Trophoblast cell (in vitro differentiated cells and primary cell): ENCODE measurements at regions not wholly inside any gene's neighbourhood (a gene's known extent, or its start where the extent isn't known, plus 50 kb on each side); places are given as distances from the start of the nearest gene placed in this dataset.

Experiments
- DNase-seq, 2 donors: peaks; one replicate each; pipeline ENCODE4 v3.0.0-alpha.2; 2016
- H2AFZ ChIP-seq: 2 replicates; pipeline ENCODE4 v1.6.1; 2013; ENCODE audit warnings: low read length, moderate library complexity, mild to moderate bottlenecking; ENCODE audit not compliant: insufficient read depth, poor library complexity
- H2AK5ac ChIP-seq: 2 replicates; pipeline ENCODE4 v1.6.1; 2013; ENCODE audit warnings: mild to moderate bottlenecking, low read length
- H2BK120ac ChIP-seq: 2 replicates; pipeline ENCODE4 v1.6.1; 2013; ENCODE audit warnings: low read length, mild to moderate bottlenecking, moderate library complexity; ENCODE audit not compliant: insufficient read depth, poor library complexity
- H2BK12ac ChIP-seq: 2 replicates; pipeline ENCODE4 v1.6.1; 2013; ENCODE audit warnings: mild to moderate bottlenecking, low read length, moderate library complexity
- H2BK5ac ChIP-seq: 2 replicates; pipeline ENCODE4 v1.6.1; 2013; ENCODE audit warnings: low read length, low read depth, moderate library complexity, mild to moderate bottlenecking; ENCODE audit not compliant: poor library complexity
- H3K14ac ChIP-seq: 2 replicates; pipeline ENCODE4 v1.6.1; 2013; ENCODE audit warnings: mild to moderate bottlenecking, low read length
- H3K18ac ChIP-seq: 2 replicates; pipeline ENCODE4 v1.6.1; 2013; ENCODE audit warnings: mild to moderate bottlenecking, low read length
- H3K23ac ChIP-seq: 2 replicates; pipeline ENCODE4 v1.6.1; 2013; ENCODE audit warnings: low read length
- H3K27ac ChIP-seq: 2 replicates; pipeline ENCODE4 v1.5.1; 2013; ENCODE audit warnings: low read depth, mild to moderate bottlenecking, inconsistent platforms, low read length, moderate library complexity
- H3K27me3 ChIP-seq: 2 replicates; pipeline ENCODE4 v1.6.1; 2013; ENCODE audit warnings: inconsistent platforms, mild to moderate bottlenecking, low read length, moderate library complexity; ENCODE audit not compliant: insufficient read depth
- H3K36me3 ChIP-seq, 2 experiments: 1 replicate in 1 of 2; 2 replicates in 1 of 2; pipeline ENCODE4 v1.6.1; 2013; ENCODE audit warnings: low read length in 2 of 2, mild to moderate bottlenecking in 2 of 2, moderate library complexity in 1 of 2; ENCODE audit not compliant: insufficient read depth in 2 of 2, control insufficient read depth in 1 of 2
- H3K4ac ChIP-seq: 2 replicates; pipeline ENCODE4 v1.6.1; 2013; ENCODE audit warnings: low read depth, mild to moderate bottlenecking, low read length, moderate library complexity
- H3K4me1 ChIP-seq, 2 experiments: 1 replicate in 1 of 2; 2 replicates in 1 of 2; pipeline ENCODE4 v1.6.1; 2013; ENCODE audit warnings: low read length in 2 of 2, mild to moderate bottlenecking in 2 of 2, moderate library complexity in 1 of 2; ENCODE audit not compliant: insufficient read depth in 2 of 2, control insufficient read depth in 1 of 2
- H3K4me2 ChIP-seq: 2 replicates; pipeline ENCODE4 v1.6.1; 2013; ENCODE audit warnings: inconsistent platforms, mild to moderate bottlenecking, low read length, moderate library complexity
- H3K4me3 ChIP-seq: 2 replicates; pipeline ENCODE4 v1.5.1; 2013; ENCODE audit warnings: mild to moderate bottlenecking, low read depth, low read length, inconsistent platforms
- H3K79me1 ChIP-seq: one replicate; pipeline ENCODE4 v1.6.1; 2013; ENCODE audit warnings: low read length
- H3K79me2 ChIP-seq: 2 replicates; pipeline ENCODE4 v1.6.1; 2013; ENCODE audit warnings: low read length, mild to moderate bottlenecking; ENCODE audit not compliant: control insufficient read depth, insufficient read depth, poor library complexity
- H3K9ac ChIP-seq: 2 replicates; pipeline ENCODE4 v1.6.1; 2013; ENCODE audit warnings: mild to moderate bottlenecking, low read length
- H3K9me3 ChIP-seq: 2 replicates; pipeline ENCODE4 v1.6.1; 2013; ENCODE audit warnings: low read depth, mild to moderate bottlenecking, control low read depth, inconsistent platforms, low read length; ENCODE audit not compliant: insufficient read depth
- H4K12ac ChIP-seq: 2 replicates; pipeline ENCODE4 v1.6.1; 2013; ENCODE audit warnings: low read depth, mild to moderate bottlenecking, low read length, moderate library complexity
- H4K8ac ChIP-seq: 2 replicates; pipeline ENCODE4 v1.6.1; 2013; ENCODE audit warnings: low read depth, mild to moderate bottlenecking, low read length, moderate library complexity
- H4K91ac ChIP-seq: one replicate; pipeline ENCODE4 v1.6.1; 2013; ENCODE audit warnings: low read depth, mild to moderate bottlenecking, low read length, moderate library complexity
- WGBS: extraction: QIAGEN DNeasy Blood & Tissue Kit; methylation state at CpG from one replicate; pipeline ENCODE4 v1.1.7; 2013; ENCODE audit warnings: missing lambda C conversion rate; ENCODE audit not compliant: insufficient read length, insufficient coverage; ENCODE audit errors: extremely low coverage; 5-methylcytosine and 5-hydroxymethylcytosine counted together

DNA sequence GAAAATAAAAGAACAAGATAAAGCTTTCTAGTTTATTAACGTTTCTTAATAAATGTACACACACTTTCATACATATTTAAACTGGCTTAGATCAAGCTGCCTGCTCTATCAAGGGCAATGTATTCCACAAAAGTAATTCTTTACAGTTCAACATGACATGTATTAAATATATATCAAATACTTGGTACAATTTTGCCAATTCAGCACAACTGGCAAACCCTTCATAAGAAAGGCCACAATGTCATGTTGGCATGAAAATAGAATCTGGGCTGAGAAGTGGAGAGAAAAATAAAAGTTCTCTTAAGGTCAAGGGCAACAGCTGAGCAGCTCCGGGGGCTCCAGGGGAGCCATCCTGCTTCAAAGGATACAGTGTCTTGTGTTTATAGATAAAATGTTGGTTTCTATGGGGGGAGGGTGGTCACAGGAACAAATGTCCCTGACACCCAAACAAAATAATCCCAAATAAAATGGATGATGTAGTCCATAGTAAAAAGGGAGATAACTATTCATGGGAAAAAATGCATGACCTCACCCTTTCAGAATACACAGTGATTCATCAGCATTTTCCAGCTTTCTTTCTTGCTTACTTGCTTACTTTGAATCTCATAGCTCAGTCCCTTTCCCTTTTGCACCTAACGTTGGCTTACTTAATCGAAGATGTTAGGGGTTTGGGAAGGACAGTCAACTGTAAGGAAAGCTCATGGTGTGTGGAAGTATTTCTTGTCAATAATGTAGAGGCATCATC is 494.9 kb downstream of the NYAP2 start:
- Histone ChIP-seq H4K8ac (no peak overlapping the region), H3K23ac (no peak overlapping the region), H3K27ac (no peak overlapping the region), H3K36me3 (no peaks in the 10 kb centered on the region), H3K9me3 (no peaks in the 10 kb centered on the region), H3K14ac (no peak overlapping the region), H3K79me2 (no peaks in the 10 kb centered on the region), H3K4ac (no peak overlapping the region), H3K79me1 (no peaks in the 10 kb centered on the region), H4K91ac (no peak overlapping the region), H2BK12ac (no peak overlapping the region), H3K4me2 (no peak overlapping the region), H2BK120ac (no peak overlapping the region), H2BK5ac (no peak overlapping the region), H3K9ac (no peak overlapping the region), H3K18ac (no peak overlapping the region), H3K4me1 (no peaks in the 10 kb centered on the region), H2AFZ (no peak overlapping the region), H3K4me3 (no peak overlapping the region), H2AK5ac (no peak overlapping the region), H4K12ac (no peak overlapping the region), H3K27me3 (no peaks in the 10 kb centered on the region)
- no CpG with 5 or more reads among the region's 4 CpGs for WGBS
- peak in 1 of 2 donors; percentile 12 for DNase-seq

DNA sequence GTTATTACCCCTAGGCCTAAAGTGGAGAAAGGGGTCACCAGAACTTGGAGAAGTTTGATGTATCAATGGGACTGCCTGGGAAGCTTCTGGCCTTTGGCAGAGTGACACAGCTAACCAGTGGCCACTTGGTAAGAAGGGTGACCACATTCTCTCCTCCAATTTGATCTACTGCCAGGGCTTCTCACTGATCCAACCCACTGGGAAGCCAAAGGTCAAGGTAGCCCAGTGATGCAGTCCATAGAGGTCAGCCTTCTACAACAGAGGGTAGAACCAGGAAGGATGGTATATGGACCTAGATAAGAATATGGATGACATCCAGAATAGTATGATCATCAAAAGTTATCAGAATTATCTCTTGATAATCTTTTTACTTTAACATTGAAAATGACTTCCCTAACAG is 493.6 kb downstream of the NYAP2 start:
- Histone ChIP-seq H2BK12ac (no peak overlapping the region), H3K79me1 (no peaks in the 10 kb centered on the region), H3K9ac (no peak overlapping the region), H3K27me3 (no peaks in the 10 kb centered on the region), H4K8ac (no peak overlapping the region), H4K91ac (peak overlapping the region; percentile 1), H3K14ac (no peak overlapping the region), H3K27ac (no peak overlapping the region), H3K4me2 (no peak overlapping the region), H3K4me3 (no peak overlapping the region), H2BK5ac (no peak overlapping the region), H3K9me3 (no peaks in the 10 kb centered on the region), H2BK120ac (no peak overlapping the region), H4K12ac (peak overlapping the region; percentile 30), H3K36me3 (no peaks in the 10 kb centered on the region), H2AFZ (no peak overlapping the region), H3K4ac (no peak overlapping the region), H3K23ac (no peak overlapping the region), H3K18ac (no peak overlapping the region), H3K4me1 (no peaks in the 10 kb centered on the region), H3K79me2 (no peaks in the 10 kb centered on the region), H2AK5ac (no peak overlapping the region)
- DNase-seq: no peak

DNA sequence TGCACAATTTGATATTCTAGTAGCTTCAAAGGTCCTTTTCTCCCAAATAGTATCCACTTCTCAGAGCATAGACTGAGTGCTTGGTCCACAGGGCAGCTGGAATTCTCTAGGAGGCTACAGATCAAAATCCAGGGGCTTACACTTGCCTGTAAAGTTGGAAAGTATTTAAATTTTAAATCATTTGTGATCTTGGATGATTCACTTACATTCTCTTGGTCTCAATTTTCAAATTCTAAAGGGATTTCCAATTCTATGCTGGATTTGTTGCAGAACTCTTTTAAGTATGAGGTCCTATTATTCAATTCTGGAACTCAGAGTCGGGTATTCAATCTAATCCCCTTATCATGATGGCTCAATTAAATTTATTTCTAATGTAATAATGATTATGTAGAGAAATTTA is 492.3 kb downstream of the NYAP2 start:
- no peaks in the 10 kb centered on the region for H3K79me2 ChIP-seq
- no peak overlapping the region for H4K91ac ChIP-seq
- H3K27me3 ChIP-seq: no peaks in the 10 kb centered on the region
- H3K9me3 ChIP-seq: no peaks in the 10 kb centered on the region
- no peak overlapping the region for H2BK12ac ChIP-seq
- no peaks in the 10 kb centered on the region for H3K36me3 ChIP-seq
- no peak overlapping the region for H3K4me3 ChIP-seq
- H3K4me2 ChIP-seq: no peak overlapping the region
- H2AK5ac ChIP-seq: no peak overlapping the region
- H3K18ac ChIP-seq: no peak overlapping the region
- no peak overlapping the region for H3K23ac ChIP-seq
- no CpG with 5 or more reads among the region's 1 CpG for WGBS
- no peak overlapping the region for H2AFZ ChIP-seq
- no peak overlapping the region for H4K12ac ChIP-seq
- H3K4ac ChIP-seq: no peak overlapping the region
- H3K27ac ChIP-seq: no peak overlapping the region
- H4K8ac ChIP-seq: no peak overlapping the region
- no peak overlapping the region for H2BK120ac ChIP-seq
- H3K4me1 ChIP-seq: no peaks in the 10 kb centered on the region
- no peak overlapping the region for H3K9ac ChIP-seq
- H2BK5ac ChIP-seq: no peak overlapping the region
- DNase-seq: no peak
- no peak overlapping the region for H3K14ac ChIP-seq
- H3K79me1 ChIP-seq: no peaks in the 10 kb centered on the region

DNA sequence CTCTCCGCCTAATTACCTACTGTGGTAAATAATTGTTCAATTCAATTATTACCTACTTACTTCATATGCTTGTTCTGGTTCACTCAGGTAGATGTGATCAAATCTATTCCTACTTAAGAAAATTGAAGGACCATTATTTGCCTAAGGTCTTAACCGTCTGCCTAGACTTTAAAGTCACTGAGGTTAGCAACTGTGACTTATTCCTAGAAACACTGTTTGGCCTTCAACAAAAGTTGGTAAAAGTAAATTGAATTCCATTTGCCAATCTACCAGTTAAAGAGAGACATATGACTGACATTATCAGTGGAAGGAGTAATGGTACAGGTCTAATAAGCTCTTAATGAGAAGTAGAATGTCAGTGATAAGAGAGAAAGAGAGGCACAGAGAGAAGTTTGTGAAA is 491.5 kb downstream of the NYAP2 start:
- WGBS: no CpG with 5 or more reads among the region's 2 CpGs
- Histone ChIP-seq H3K79me1 (no peaks in the 10 kb centered on the region), H3K4ac (no peak overlapping the region), H2AFZ (no peak overlapping the region), H3K9me3 (no peaks in the 10 kb centered on the region), H3K27me3 (no peaks in the 10 kb centered on the region), H3K4me1 (no peaks in the 10 kb centered on the region), H3K23ac (no peak overlapping the region), H3K36me3 (no peaks in the 10 kb centered on the region), H3K4me3 (no peak overlapping the region), H2AK5ac (no peak overlapping the region), H3K9ac (no peak overlapping the region), H3K18ac (no peak overlapping the region), H4K91ac (no peak overlapping the region), H3K27ac (no peak overlapping the region), H4K12ac (no peak overlapping the region), H2BK12ac (no peak overlapping the region), H3K4me2 (no peak overlapping the region), H4K8ac (no peak overlapping the region), H3K79me2 (no peaks in the 10 kb centered on the region), H2BK120ac (no peak overlapping the region), H3K14ac (no peak overlapping the region), H2BK5ac (no peak overlapping the region)
- no peak for DNase-seq
